Esophagus muscularis mucosa (tissue), 4 donors: ENCODE measurements at regions not wholly inside any gene's neighbourhood (a gene's known extent, or its start where the extent isn't known, plus 50 kb on each side); places are given as distances from the start of the nearest gene placed in this dataset.

Source experiments
- DNase-seq: peaks from one replicate; pipeline ENCODE4 v3.0.0-alpha.2; 2017; ENCODE audit errors: extremely low spot score
- H3K27ac ChIP-seq, 4 donors: fragments of 200-600 bp; sonication (generic); replicated peaks in 1 of 4; 1 replicate in 3 of 4; 2 replicates in 1 of 4; pipeline ENCODE4 v1.5.1; 2016 to 2019; ENCODE audit warnings: mild to moderate bottlenecking in 1 of 4
- H3K27me3 ChIP-seq, 4 donors: fragments of 200-600 bp; sonication (generic); one replicate each; pipeline versions ENCODE4 v1.5.1 to v1.6.0; 2016 to 2019
- H3K36me3 ChIP-seq, 4 donors: fragments of 200-600 bp; sonication (generic); one replicate each; pipeline ENCODE4 v1.5.1; 2016 to 2019
- H3K4me1 ChIP-seq, 4 donors: fragments of 200-600 bp; sonication (generic); one replicate each; pipeline ENCODE4 v1.5.1; 2016 to 2019
- H3K4me3 ChIP-seq, 4 donors: fragments of 200-600 bp; sonication (generic); 1 replicate in 2 of 4; 2 replicates in 2 of 4; pipeline ENCODE4 v1.5.1; 2016 to 2019; ENCODE audit warnings: mild to moderate bottlenecking in 4 of 4, moderate library complexity in 1 of 4
- H3K9me3 ChIP-seq, 4 donors: fragments of 200-600 bp; sonication (generic); 1 replicate in 3 of 4; 2 replicates in 1 of 4; pipeline ENCODE4 v1.5.1; 2016 to 2019
- CTCF ChIP-seq, 3 experiments: fragments of 200-600 bp in 2 of 3; fragments of 450-650 bp in 1 of 3; sonication (generic) in 2 of 3; IDR thresholded peaks; one replicate each; pipeline ENCODE4 v1.5.1; 2017 to 2019; ENCODE audit warnings: antibody characterized with exemption in 3 of 3, mild to moderate bottlenecking in 2 of 3, moderate library complexity in 1 of 3
- EP300 ChIP-seq: sonication (generic); formaldehyde crosslinking; IDR thresholded peaks from one replicate; pipeline ENCODE4 v1.6.1; 2017; ENCODE audit warnings: antibody characterized with exemption
- POLR2A ChIP-seq: fragments of 450-650 bp; IDR thresholded peaks from one replicate; pipeline ENCODE4 v1.6.1; 2017; ENCODE audit warnings: antibody characterized with exemption, moderate library complexity, mild to moderate bottlenecking, low read depth
- POLR2AphosphoS5 ChIP-seq, 2 donors: sonication (generic); formaldehyde crosslinking; IDR thresholded peaks; one replicate each; pipeline ENCODE4 v1.6.1; 2017; ENCODE audit warnings: antibody characterized with exemption in 2 of 2
- WGBS: methylation state at CpG from one replicate; pipeline ENCODE4 v1.1.5; 2018; 5-methylcytosine and 5-hydroxymethylcytosine counted together
- intact Hi-C: fragments of 100-400 bp; cut with DNase I; formaldehyde crosslinking; loops from one replicate; pipeline ENCODE4 v1.15.1; 2023

DNA sequence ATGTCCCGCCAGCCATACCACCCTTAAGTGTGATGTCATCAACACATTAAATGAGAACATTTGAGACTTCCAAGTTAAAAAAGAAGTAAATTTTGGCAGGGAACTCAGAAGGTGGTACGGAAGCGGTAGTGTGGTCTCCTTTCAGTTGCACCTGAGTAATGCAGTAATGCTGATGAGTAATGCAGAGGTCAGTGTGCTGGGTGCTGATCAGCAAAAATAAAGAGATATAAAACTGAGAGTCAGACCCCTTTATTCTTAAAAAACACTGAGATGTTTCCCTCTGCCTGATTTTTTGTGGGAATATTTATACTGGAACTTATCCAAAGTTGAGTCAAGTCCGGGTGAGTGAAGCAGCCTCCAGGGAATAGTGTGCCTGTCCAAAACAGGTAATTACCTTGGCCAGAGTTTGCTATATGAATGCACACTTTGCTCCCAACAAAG is 370.6 kb upstream of the PRICKLE1 start:
- intact Hi-C loops = no loop called here
- no peak overlapping the region for H3K27ac ChIP-seq

DNA sequence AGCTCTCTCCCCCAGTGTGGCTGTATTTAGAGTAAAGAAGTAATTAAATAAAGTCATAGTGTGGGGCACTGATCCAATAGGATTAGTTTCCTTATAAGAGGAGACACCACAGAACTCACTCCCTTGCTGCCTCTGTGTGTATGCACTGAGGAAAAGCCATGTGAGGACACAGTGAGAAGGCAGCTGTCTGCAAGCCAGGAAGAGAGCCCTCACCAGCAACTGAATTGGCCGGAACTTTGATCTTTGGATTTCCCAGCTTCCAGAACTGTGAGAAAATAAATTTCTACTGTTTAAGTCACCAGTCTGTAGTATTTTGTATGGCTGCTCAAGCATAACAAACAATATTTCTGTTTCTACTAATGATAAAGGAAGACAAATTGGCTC is 368.7 kb upstream of the PRICKLE1 start:
- H3K9me3 ChIP-seq = peaks cover 0 to 4% (median 0%) of the 10 kb centered on the region in 4 donors
- WGBS = 73% methylated on average over 1 of the region's 1 CpG
- H3K27ac ChIP-seq = no peak overlapping the region
- no peak overlapping the region for H3K4me3 ChIP-seq
- TF ChIP-seq EP300 (no peak), POLR2A (no peak), POLR2AphosphoS5 (IDR thresholded peaks at IDR 0.05) (no peak), CTCF (IDR thresholded peaks at IDR 0.05) (no peak)
- H3K36me3 ChIP-seq = no peaks in the 10 kb centered on the region
- intact Hi-C loops = no loop called here
- no peak for DNase-seq
- H3K27me3 ChIP-seq = no peaks in the 10 kb centered on the region
- H3K4me1 ChIP-seq = no peaks in the 10 kb centered on the region

More for the DNA sequence above, 370.6 kb upstream of the PRICKLE1 start:
- no peak for DNase-seq
- Histone ChIP-seq H3K27me3 (no peaks in the 10 kb centered on the region), H3K4me3 (no peak overlapping the region), H3K4me1 (no peaks in the 10 kb centered on the region), H3K9me3 (peaks cover 0 to 4% (median 0%) of the 10 kb centered on the region in 4 donors), H3K36me3 (no peaks in the 10 kb centered on the region)
- 79% methylated on average over 4 of the region's 4 CpGs for WGBS
- TF ChIP-seq EP300 = no peak
- no peak for TF ChIP-seq POLR2A
- no peak for TF ChIP-seq CTCF (IDR thresholded peaks at IDR 0.05)
- TF ChIP-seq POLR2AphosphoS5 (IDR thresholded peaks at IDR 0.05) = no peak

DNA sequence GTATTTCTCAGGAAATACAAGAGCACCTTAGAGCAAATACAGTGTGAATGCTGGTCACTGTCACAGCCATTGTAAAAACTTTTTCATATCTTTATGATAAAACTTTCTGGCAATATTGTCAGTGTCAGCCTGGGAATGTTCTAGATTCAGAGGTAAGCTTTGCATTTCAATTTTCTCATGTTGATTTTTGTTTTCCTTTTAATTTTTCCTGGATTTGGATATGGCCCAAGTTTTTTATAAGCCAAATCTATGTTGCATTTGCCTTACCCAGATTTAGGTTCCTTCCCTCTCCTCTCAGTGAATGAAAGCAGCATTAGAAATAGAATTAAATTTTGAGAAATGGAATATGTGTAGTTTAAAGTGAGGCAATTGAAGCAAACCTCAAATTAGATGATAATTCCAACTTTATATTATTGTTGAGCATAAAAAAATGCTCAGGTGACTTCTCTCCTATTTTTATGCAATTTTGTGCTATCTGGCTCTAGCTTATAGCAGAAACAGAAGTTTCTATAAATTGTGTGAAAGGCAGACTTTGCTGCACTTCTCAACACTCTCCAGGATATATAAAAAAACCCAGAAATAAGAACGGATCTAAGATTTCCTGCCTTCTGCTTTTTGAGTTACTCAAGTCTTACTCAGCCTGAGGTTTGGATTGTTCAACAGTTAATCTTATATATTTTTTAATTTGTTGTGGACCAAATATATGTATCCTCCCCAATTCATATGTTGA is 368.2 kb upstream of the PRICKLE1 start:
- H3K9me3 ChIP-seq = peaks cover 0 to 4% (median 0%) of the 10 kb centered on the region in 4 donors
- TF ChIP-seq CTCF (IDR thresholded peaks at IDR 0.05) (no peak), POLR2A (no peak), EP300 (no peak), POLR2AphosphoS5 (IDR thresholded peaks at IDR 0.05) (no peak)
- no peaks in the 10 kb centered on the region for H3K36me3 ChIP-seq
- intact Hi-C loops = no loop called here
- H3K4me3 ChIP-seq = no peak overlapping the region
- H3K27me3 ChIP-seq = no peaks in the 10 kb centered on the region
- DNase-seq = no peak
- H3K4me1 ChIP-seq = no peaks in the 10 kb centered on the region
- no peak overlapping the region for H3K27ac ChIP-seq
- 54% methylated on average over 1 of the region's 1 CpG for WGBS

- TF ChIP-seq CTCF (IDR thresholded peaks at IDR 0.05) = no peak
- TF ChIP-seq POLR2A = no peak
- no peak for TF ChIP-seq EP300
- TF ChIP-seq POLR2AphosphoS5 (IDR thresholded peaks at IDR 0.05) = no peak
- H3K36me3 ChIP-seq = no peaks in the 10 kb centered on the region
- no peak overlapping the region for H3K4me3 ChIP-seq
- no peak overlapping the region for H3K27ac ChIP-seq
- DNase-seq = no peak
- peaks cover 0 to 4% (median 0%) of the 10 kb centered on the region in 4 donors for H3K9me3 ChIP-seq
- intact Hi-C loops = no loop called here
- H3K27me3 ChIP-seq = no peaks in the 10 kb centered on the region
- 88% methylated on average over 3 of the region's 3 CpGs for WGBS
- H3K4me1 ChIP-seq = no peaks in the 10 kb centered on the region
Measured at GRCh38 chr12:42957136-42957535, 367.6 kb upstream of the PRICKLE1 start.

GRCh38 chr12:42953021-42953420 is 363.5 kb upstream of the PRICKLE1 start:
- H3K27me3 ChIP-seq = no peaks in the 10 kb centered on the region
- TF ChIP-seq POLR2AphosphoS5 (IDR thresholded peaks at IDR 0.05) = no peak
- no peak for TF ChIP-seq POLR2A
- no peak for TF ChIP-seq CTCF (IDR thresholded peaks at IDR 0.05)
- TF ChIP-seq EP300 = no peak
- H3K4me3 ChIP-seq = no peak overlapping the region
- H3K9me3 ChIP-seq = no peaks in the 10 kb centered on the region
- H3K36me3 ChIP-seq = no peaks in the 10 kb centered on the region
- 100% methylated on average over 2 of the region's 2 CpGs for WGBS
- H3K4me1 ChIP-seq = no peaks in the 10 kb centered on the region
- intact Hi-C loops = no loop called here
- DNase-seq = no peak
- H3K27ac ChIP-seq = no peak overlapping the region
